ENCODE measurements at regions not wholly inside any gene's neighbourhood (a gene's known extent, or its start where the extent isn't known, plus 50 kb on each side); places are given as distances from the start of the nearest gene placed in this dataset.

- TF ChIP-seq CTCF (IDR thresholded peaks at IDR 0.05) = no peak
- no peak for TF ChIP-seq ZFX (IDR thresholded peaks at IDR 0.05; ENCODE audit: borderline replicate concordance)
Observed at GRCh38 chr4:159780196-159780922, 677.5 kb downstream of the RAPGEF2 start.

Measured in 22Rv1 (cell line).